HEK293T (cell line): ENCODE measurements at regions not wholly inside any gene's neighbourhood (a gene's known extent, or its start where the extent isn't known, plus 50 kb on each side); places are given as distances from the start of the nearest gene placed in this dataset.

Experiments
- CTCF ChIA-PET: fragments of 350-600 bp; formaldehyde crosslinking; extraction: SDS; loops from one replicate; lab custom pipeline; 2021; ENCODE audit warnings: antibody characterized with exemption, inconsistent platforms; lab: Yijun Ruan, JAX
- POLR2A ChIA-PET: fragments of 350-600 bp; formaldehyde crosslinking; extraction: SDS; loops from one replicate; lab custom pipeline; 2020; ENCODE audit warnings: antibody characterized with exemption, inconsistent platforms; lab: Yijun Ruan, JAX
- DNase-seq: peaks from one replicate; pipeline ENCODE4 v3.0.0; 2012; ENCODE audit warnings: mixed read lengths; ENCODE audit errors: extremely low spot score
- ARNT ChIP-seq: fragments of 450-650 bp; IDR thresholded peaks from 2 replicates; pipeline ENCODE4 v1.6.1; 2017; ENCODE audit warnings: mild to moderate bottlenecking
- BHLHE40 ChIP-seq: fragments of 450-650 bp; IDR thresholded peaks from 2 replicates; pipeline ENCODE4 v1.6.1; 2016; ENCODE audit warnings: mild to moderate bottlenecking, moderate library complexity, borderline replicate concordance
- CTBP1 ChIP-seq: fragments of 450-650 bp; IDR thresholded peaks from 2 replicates; pipeline ENCODE4 v1.6.1; 2016; ENCODE audit warnings: borderline replicate concordance
- ELF4 ChIP-seq: fragments of 450-650 bp; IDR thresholded peaks from 2 replicates; pipeline ENCODE4 v1.6.1; 2017; ENCODE audit warnings: antibody characterized with exemption
- FOXA1 ChIP-seq: fragments of 450-650 bp; IDR thresholded peaks from 2 replicates; pipeline ENCODE4 v1.6.1; 2016; ENCODE audit warnings: mild to moderate bottlenecking
- FOXK2 ChIP-seq: fragments of 450-650 bp; IDR thresholded peaks from 2 replicates; pipeline ENCODE4 v1.6.1; 2016; ENCODE audit warnings: mild to moderate bottlenecking
- FOXM1 ChIP-seq: fragments of 450-650 bp; IDR thresholded peaks from 2 replicates; pipeline ENCODE4 v1.6.1; 2017; ENCODE audit warnings: mild to moderate bottlenecking, borderline replicate concordance
- HDGF ChIP-seq: fragments of 450-650 bp; IDR thresholded peaks from 2 replicates; pipeline ENCODE4 v1.6.1; 2017; ENCODE audit warnings: antibody characterized with exemption, borderline replicate concordance
- L3MBTL2 ChIP-seq: fragments of 450-650 bp; conservative IDR thresholded peaks from 2 replicates; pipeline ENCODE4 v1.6.1; 2016; ENCODE audit warnings: mild to moderate bottlenecking
- LEF1 ChIP-seq: fragments of 450-650 bp; IDR thresholded peaks from 2 replicates; pipeline ENCODE4 v1.6.1; 2017; ENCODE audit warnings: mild to moderate bottlenecking, borderline replicate concordance
- NFRKB ChIP-seq: fragments of 450-650 bp; IDR thresholded peaks from 2 replicates; pipeline ENCODE4 v1.6.1; 2016; ENCODE audit warnings: mild to moderate bottlenecking, moderate library complexity
- SP1 ChIP-seq: fragments of 450-650 bp; IDR thresholded peaks from 2 replicates; pipeline ENCODE4 v1.6.1; 2017
- SUZ12 ChIP-seq: fragments of 450-650 bp; IDR thresholded peaks from 2 replicates; pipeline ENCODE4 v1.6.1; 2016; ENCODE audit warnings: mild to moderate bottlenecking
- TARDBP ChIP-seq: fragments of 450-650 bp; IDR thresholded peaks from 2 replicates; pipeline ENCODE4 v1.6.1; 2016
- ZNF384 ChIP-seq: fragments of 450-650 bp; IDR thresholded peaks from 2 replicates; pipeline ENCODE4 v1.6.1; 2016
- TF ChIP-seq, protein P1 (sequence below): fragments of 450-650 bp; IDR thresholded peaks from 2 replicates; pipeline ENCODE4 v1.6.1; 2016

GRCh38 chr18:59083136-59083818 is 56.4 kb upstream of the SEC11C start:
- no peak for DNase-seq
- POLR2A ChIA-PET, result no interaction called here
- TF ChIP-seq SP1 (no peak), ZNF384 (no peak), LEF1 (no peak), CTBP1 (no peak), ARNT (no peak), NFRKB (no peak), FOXA1 (no peak), HDGF (no peak), ELF4 (no peak)
- TF ChIP-seq, protein P1, sequence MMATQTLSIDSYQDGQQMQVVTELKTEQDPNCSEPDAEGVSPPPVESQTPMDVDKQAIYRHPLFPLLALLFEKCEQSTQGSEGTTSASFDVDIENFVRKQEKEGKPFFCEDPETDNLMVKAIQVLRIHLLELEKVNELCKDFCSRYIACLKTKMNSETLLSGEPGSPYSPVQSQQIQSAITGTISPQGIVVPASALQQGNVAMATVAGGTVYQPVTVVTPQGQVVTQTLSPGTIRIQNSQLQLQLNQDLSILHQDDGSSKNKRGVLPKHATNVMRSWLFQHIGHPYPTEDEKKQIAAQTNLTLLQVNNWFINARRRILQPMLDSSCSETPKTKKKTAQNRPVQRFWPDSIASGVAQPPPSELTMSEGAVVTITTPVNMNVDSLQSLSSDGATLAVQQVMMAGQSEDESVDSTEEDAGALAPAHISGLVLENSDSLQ, result no peak
- CTCF ChIA-PET, result interaction anchor here (1.0 kb wide), 1 partner anchor 319 kb away, joined by 3 read pairs; no protein-coding TSS in a partner anchor

DNA sequence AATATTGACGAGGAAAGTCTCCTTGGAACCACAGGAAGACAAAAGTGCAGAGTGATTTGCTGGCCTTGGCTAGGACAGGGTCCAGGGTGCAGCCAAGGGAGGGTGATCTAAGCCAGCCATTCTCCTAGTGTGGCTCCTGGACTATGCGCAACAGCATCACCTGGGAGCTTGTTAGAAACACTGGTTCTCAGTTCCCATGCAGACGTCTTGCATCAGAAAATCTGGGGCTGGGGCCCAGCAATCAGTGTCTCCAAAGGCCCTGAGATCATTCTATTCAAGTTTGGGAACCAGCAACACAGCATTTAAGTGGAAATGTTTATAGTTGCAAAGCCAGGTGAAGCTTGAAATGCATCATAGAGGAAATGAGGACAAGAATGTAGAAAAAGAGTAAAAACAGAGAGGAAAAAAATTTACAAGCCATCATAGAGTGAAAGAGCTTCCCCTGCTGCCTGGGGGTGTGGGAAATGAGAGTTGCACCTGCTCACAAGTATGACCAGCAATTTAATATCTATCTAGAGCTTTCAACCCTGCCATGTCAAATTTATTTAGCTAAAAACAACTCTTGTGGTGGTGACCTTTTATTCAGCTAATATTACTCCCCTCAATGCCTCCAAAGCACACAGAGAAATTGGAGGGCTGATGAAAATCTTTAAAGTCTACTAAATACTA is 54.4 kb upstream of the SEC11C start:
- TF ChIP-seq SUZ12 (no peak), FOXA1 (no peak), ZNF384 (no peak), ARNT (no peak), L3MBTL2 (no peak), ELF4 (no peak), TARDBP (no peak), NFRKB (no peak)
- TF ChIP-seq, protein P1, result no peak
- DNase-seq, result no peak
- ChIA-PET CTCF (interaction anchor here (1.5 kb wide), 1 partner anchor 15 kb away, joined by 5 read pairs; no protein-coding TSS in a partner anchor), POLR2A (no interaction called here)

- TF ChIP-seq LEF1 (no peak), FOXA1 (no peak), TARDBP (no peak), ELF4 (no peak), L3MBTL2 (no peak), SP1 (no peak), FOXK2 (no peak), SUZ12 (no peak), CTBP1 (no peak), ARNT (no peak), BHLHE40 (no peak), ZNF384 (no peak), HDGF (no peak), FOXM1 (no peak)
- no peak for DNase-seq
- POLR2A ChIA-PET, result no interaction called here
- CTCF ChIA-PET, result interaction anchor here (1.5 kb wide), 1 partner anchor 15 kb away, joined by 5 read pairs; no protein-coding TSS in a partner anchor
Observed at GRCh38 chr18:59085797-59086196, 53.9 kb upstream of the SEC11C start.

DNA sequence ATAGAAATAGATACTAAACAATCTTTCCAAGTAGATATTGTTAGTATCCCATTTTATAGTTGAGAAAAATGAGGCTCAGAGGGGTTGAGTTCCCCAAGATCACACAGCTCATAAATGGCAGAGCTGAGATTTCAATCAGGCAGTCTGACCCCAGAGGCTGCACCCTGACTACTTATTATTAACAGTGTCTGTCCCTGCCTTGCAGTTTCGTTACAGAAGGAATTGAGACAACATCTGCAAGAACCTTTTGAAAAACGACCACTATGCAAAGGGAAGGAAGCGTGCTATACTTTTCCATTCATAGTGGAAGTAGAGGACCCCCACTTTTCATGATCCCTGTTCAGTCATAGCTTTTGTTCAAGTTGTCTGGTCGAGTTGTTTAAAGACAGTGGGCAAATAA is 53.2 kb upstream of the SEC11C start:
- CTCF ChIA-PET, result no interaction called here
- no peak for DNase-seq
- TF ChIP-seq TARDBP (no peak), NFRKB (no peak), CTBP1 (no peak), HDGF (no peak), FOXA1 (no peak), L3MBTL2 (no peak), FOXK2 (no peak), ARNT (no peak), SP1 (no peak), ZNF384 (no peak), FOXM1 (no peak), LEF1 (no peak), ELF4 (no peak), SUZ12 (no peak), BHLHE40 (no peak)
- TF ChIP-seq, protein P1, result no peak
- POLR2A ChIA-PET, result no interaction called here

GRCh38 chr18:59087391-59087790 is 52.3 kb upstream of the SEC11C start:
- ChIA-PET POLR2A (no interaction called here), CTCF (no interaction called here)
- no peak for DNase-seq
- TF ChIP-seq, protein P1, result no peak
- TF ChIP-seq SP1, result no peak
- no peak for TF ChIP-seq L3MBTL2
- TF ChIP-seq FOXM1, result no peak
- TF ChIP-seq ELF4, result no peak
- TF ChIP-seq BHLHE40, result no peak
- no peak for TF ChIP-seq ARNT
- TF ChIP-seq TARDBP, result no peak
- TF ChIP-seq HDGF, result no peak
